OCI-LY7 (cell line): ENCODE measurements at regions not wholly inside any gene's neighbourhood (a gene's known extent, or its start where the extent isn't known, plus 50 kb on each side); places are given as distances from the start of the nearest gene placed in this dataset.

Experiments
- BruUV-seq: library from RNA; stranded (reverse); fragments of 400-500 nt; replicated peaks from 2 replicates; lab custom pipeline; 2021; lab: Mats Ljungman, UMichigan
- CTCF ChIA-PET: fragments of 300-600 bp; sonication (Branson Sonifier 250); formaldehyde crosslinking; loops from one replicate; lab custom pipeline; 2022; ENCODE audit warnings: antibody characterized with exemption; ENCODE audit not compliant: unreplicated experiment; lab: Charles Lee
- POLR2A ChIA-PET: fragments of 300-600 bp; sonication (Branson Sonifier 250); formaldehyde crosslinking; loops from one replicate; lab custom pipeline; 2022; ENCODE audit warnings: antibody characterized with exemption; lab: Charles Lee
- DNase-seq: peaks from one replicate; pipeline ENCODE4 v3.0.0-alpha.2; 2015; ENCODE audit warnings: low spot score
- H2AFZ ChIP-seq: fragments of 200-600 bp; sonication (generic), shearing (Covaris generic); 2 replicates; pipeline ENCODE4 v1.6.1; 2014; ENCODE audit warnings: mild to moderate bottlenecking, antibody characterized with exemption, low read length, moderate library complexity
- H3K27ac ChIP-seq: fragments of 200-600 bp; sonication (generic); 2 replicates; pipeline ENCODE4 v1.5.1; 2014; ENCODE audit warnings: mixed run types, low read depth, mild to moderate bottlenecking, moderate library complexity, low read length, inconsistent platforms; ENCODE audit not compliant: poor library complexity, severe bottlenecking
- H3K36me3 ChIP-seq: fragments of 200-600 bp; sonication (generic); 2 replicates; pipeline ENCODE4 v1.6.1; 2014; ENCODE audit warnings: mild to moderate bottlenecking, antibody characterized with exemption, low read length, moderate library complexity, mixed read lengths; ENCODE audit not compliant: insufficient read depth
- H3K4me1 ChIP-seq: fragments of 200-600 bp; sonication (generic); 2 replicates; pipeline ENCODE4 v1.5.1; 2014; ENCODE audit warnings: mild to moderate bottlenecking, low read length; ENCODE audit not compliant: insufficient read depth, poor library complexity, severe bottlenecking
- H3K4me2 ChIP-seq: fragments of 200-600 bp; sonication (generic); 2 replicates; pipeline ENCODE4 v1.6.1; 2014; ENCODE audit warnings: mild to moderate bottlenecking, low read length
- H3K4me3 ChIP-seq: fragments of 200-600 bp; sonication (generic); 2 replicates; pipeline ENCODE4 v1.5.1; 2014; ENCODE audit warnings: mild to moderate bottlenecking, low read depth, low read length; ENCODE audit not compliant: poor library complexity, severe bottlenecking
- H3K79me2 ChIP-seq: fragments of 200-600 bp; sonication (generic); 2 replicates; pipeline ENCODE4 v1.6.1; 2016; ENCODE audit warnings: low read depth, mild to moderate bottlenecking, low read length, moderate library complexity, mixed read lengths; ENCODE audit not compliant: insufficient read depth
- H3K9me2 ChIP-seq: fragments of 200-600 bp; sonication (generic); 2 replicates; pipeline ENCODE4 v1.6.1; 2016; ENCODE audit warnings: mild to moderate bottlenecking, low read length, mixed read lengths; ENCODE audit not compliant: insufficient read depth
- H3K9me3 ChIP-seq: fragments of 200-600 bp; sonication (generic); 2 replicates; pipeline ENCODE4 v1.6.1; 2014; ENCODE audit warnings: mild to moderate bottlenecking, mixed run types, low read length, mixed read lengths
- H4K20me1 ChIP-seq: fragments of 200-600 bp; sonication (generic); 2 replicates; pipeline ENCODE4 v1.6.1; 2014; ENCODE audit warnings: mild to moderate bottlenecking, antibody characterized with exemption, low read length, moderate library complexity, mixed read lengths; ENCODE audit not compliant: insufficient read depth
- CTCF ChIP-seq: fragments of 200-600 bp; sonication (generic); conservative IDR thresholded peaks from 2 replicates; pipeline ENCODE4 v1.5.1; 2014; ENCODE audit warnings: mild to moderate bottlenecking, antibody characterized with exemption, low read length, moderate library complexity, mixed read lengths
- EZH2phosphoT487 ChIP-seq: fragments of 200-600 bp; sonication (generic); IDR thresholded peaks from 2 replicates; pipeline ENCODE4 v1.6.1; 2018; ENCODE audit warnings: low read depth, borderline replicate concordance, mild to moderate bottlenecking, mixed run types, antibody characterized with exemption, low read length, moderate library complexity, mixed read lengths
- intact Hi-C: fragments of 100-400 bp; cut with micrococcal nuclease; formaldehyde crosslinking; loops from one replicate; pipeline ENCODE4 v1.10.0; 2022; ENCODE audit not compliant: unreplicated experiment

- intact Hi-C loops = no loop called here
- Histone ChIP-seq H3K36me3 (no peaks in the 10 kb centered on the region), H3K9me3 (no peaks in the 10 kb centered on the region), H2AFZ (no peak overlapping the region), H3K4me1 (no peaks in the 10 kb centered on the region), H4K20me1 (no peaks in the 10 kb centered on the region), H3K27ac (no peak overlapping the region), H3K4me2 (no peak overlapping the region), H3K79me2 (no peaks in the 10 kb centered on the region), H3K4me3 (no peak overlapping the region), H3K9me2 (no peaks in the 10 kb centered on the region)
- ChIA-PET CTCF (no interaction called here), POLR2A (no interaction called here)
- no TSS peak for BruUV-seq
- DNase-seq = no peak
- no peak for TF ChIP-seq CTCF
- no peak for TF ChIP-seq EZH2phosphoT487
These were observed 58.0 kb upstream of the SLC25A26 start for GRCh38 chr3:66162766-66163165.

- Histone ChIP-seq H3K4me1 (no peaks in the 10 kb centered on the region), H2AFZ (no peak overlapping the region), H4K20me1 (no peaks in the 10 kb centered on the region), H3K4me3 (no peak overlapping the region), H3K9me2 (no peaks in the 10 kb centered on the region), H3K27ac (no peak overlapping the region), H3K79me2 (no peaks in the 10 kb centered on the region), H3K4me2 (no peak overlapping the region), H3K36me3 (no peaks in the 10 kb centered on the region), H3K9me3 (no peaks in the 10 kb centered on the region)
- POLR2A ChIA-PET = no interaction called here
- no peak for DNase-seq
- no TSS peak for BruUV-seq
- intact Hi-C loops = no loop called here
- TF ChIP-seq CTCF (no peak), EZH2phosphoT487 (no peak)
- CTCF ChIA-PET = interaction anchor here (0.6 kb wide), 1 partner anchor 248 kb away, joined by 3 read pairs; no protein-coding TSS in a partner anchor
These were observed 61.7 kb upstream of the SLC25A26 start for GRCh38 chr3:66158933-66159683.

GRCh38 chr3:66154444-66154861, 66.3 kb upstream of the SLC25A26 start:
- Histone ChIP-seq H3K4me1 (no peaks in the 10 kb centered on the region), H3K27ac (no peak overlapping the region), H3K36me3 (no peaks in the 10 kb centered on the region), H2AFZ (no peak overlapping the region), H3K9me2 (no peaks in the 10 kb centered on the region), H3K4me3 (no peak overlapping the region), H4K20me1 (no peaks in the 10 kb centered on the region), H3K9me3 (no peaks in the 10 kb centered on the region), H3K79me2 (no peaks in the 10 kb centered on the region), H3K4me2 (no peak overlapping the region)
- DNase-seq = no peak
- intact Hi-C loops = no loop called here
- BruUV-seq = no TSS peak
- TF ChIP-seq EZH2phosphoT487 (no peak), CTCF (no peak)
- CTCF ChIA-PET = no interaction called here
- POLR2A ChIA-PET = interaction anchor here (0.7 kb wide), 1 partner anchor 84 kb away, joined by 3 read pairs; no protein-coding TSS in a partner anchor
